CD4-positive, alpha-beta T cell (primary cell): ENCODE measurements at regions not wholly inside any gene's neighbourhood (a gene's known extent, or its start where the extent isn't known, plus 50 kb on each side); places are given as distances from the start of the nearest gene placed in this dataset.

Source experiments
- ATAC-seq: fragments of 200-7000 bp; cut with Tn5 transposase; one replicate; pipeline ENCODE4 v1.10.0; 2022; ENCODE audit warnings: mild to moderate bottlenecking; ENCODE audit not compliant: poor library complexity
- CTCF ChIA-PET: fragments of 350-600 bp; sonication (Branson Sonifier 250); formaldehyde crosslinking; loops from one replicate; lab custom pipeline; 2021; ENCODE audit warnings: antibody characterized with exemption, inconsistent platforms; lab: Charles Lee
- POLR2A ChIA-PET: fragments of 350-600 bp; sonication (Branson Sonifier 250); formaldehyde crosslinking; loops from one replicate; lab custom pipeline; 2021; ENCODE audit warnings: antibody characterized with exemption, inconsistent platforms; lab: Charles Lee
- DNase-seq, 14 experiments: peaks; one replicate each; pipeline ENCODE4 v3.0.0-alpha.2; 2013 to 2020; ENCODE audit warnings: mixed read lengths in 2 of 14
- H3K27ac ChIP-seq, 2 donors: one replicate each; pipeline versions ENCODE4 v1.5.1 to v1.7.0; 2013; ENCODE audit warnings: low read length in 2 of 2, low read depth in 1 of 2, mild to moderate bottlenecking in 1 of 2
- H3K27me3 ChIP-seq, 2 experiments: 1 replicate in 1 of 2; 2 replicates in 1 of 2; pipeline versions ENCODE4 v1.6.1 to v1.7.0; 2013; ENCODE audit warnings: low read length in 2 of 2, control low read depth in 1 of 2, mild to moderate bottlenecking in 1 of 2, moderate library complexity in 1 of 2; ENCODE audit not compliant: insufficient read depth in 2 of 2, control insufficient read depth in 1 of 2
- H3K36me3 ChIP-seq: one replicate; pipeline ENCODE4 v1.6.1; 2013; ENCODE audit warnings: low read length, control low read depth; ENCODE audit not compliant: insufficient read depth
- H3K4me1 ChIP-seq: one replicate; pipeline ENCODE4 v1.6.1; 2013; ENCODE audit warnings: low read length, control low read depth; ENCODE audit not compliant: insufficient read depth
- H3K4me3 ChIP-seq: one replicate; pipeline ENCODE4 v1.5.1; 2013; ENCODE audit warnings: mild to moderate bottlenecking, low read length, moderate library complexity
- H3K9me3 ChIP-seq, 2 experiments: 1 replicate in 1 of 2; 2 replicates in 1 of 2; pipeline versions ENCODE4 v1.6.1 to v1.7.0; 2013; ENCODE audit warnings: low read length in 2 of 2, mild to moderate bottlenecking in 2 of 2, control low read depth in 1 of 2, moderate library complexity in 1 of 2; ENCODE audit not compliant: control insufficient read depth in 1 of 2, insufficient read depth in 1 of 2
- H3K27ac Mint-ChIP-seq: one replicate; pipeline ENCODE4 v1.8.0; 2020; ENCODE audit warnings: mixed read lengths
- H3K27me3 Mint-ChIP-seq: one replicate; pipeline ENCODE4 v1.8.0; 2021; ENCODE audit warnings: mixed read lengths
- H3K36me3 Mint-ChIP-seq: one replicate; pipeline ENCODE4 v1.8.0; 2021; ENCODE audit warnings: low read depth, mixed read lengths
- H3K4me1 Mint-ChIP-seq: one replicate; pipeline ENCODE4 v1.8.0; 2021; ENCODE audit warnings: low read depth, mixed read lengths
- H3K4me3 Mint-ChIP-seq: one replicate; pipeline ENCODE4 v1.8.0; 2020; ENCODE audit warnings: mild to moderate bottlenecking, mixed read lengths
- H3K9me3 Mint-ChIP-seq: one replicate; pipeline ENCODE4 v1.8.0; 2020; ENCODE audit warnings: mixed read lengths
- CTCF ChIP-seq: fragments of 200-600 bp; IDR thresholded peaks from one replicate; pipeline ENCODE4 v1.8.0; 2022; ENCODE audit warnings: antibody characterized with exemption, mild to moderate bottlenecking
- intact Hi-C, 2 experiments: fragments of 100-400 bp; cut with DNase I in 1 of 2; cut with micrococcal nuclease in 1 of 2; formaldehyde crosslinking; loops; one replicate each; pipeline versions ENCODE4 v1.15.1 to v1.9.0; 2023 to 2025; cut with DNase I, micrococcal nuclease

GRCh38 chr12:107845226-107845979 is 70.9 kb downstream of the ASCL4 start:
- H3K4me1 Mint-ChIP-seq, result no peaks in the 10 kb centered on the region
- CTCF ChIA-PET, result no interaction called here
- peaks cover 73% of the 10 kb centered on the region for H3K27me3 Mint-ChIP-seq

DNA sequence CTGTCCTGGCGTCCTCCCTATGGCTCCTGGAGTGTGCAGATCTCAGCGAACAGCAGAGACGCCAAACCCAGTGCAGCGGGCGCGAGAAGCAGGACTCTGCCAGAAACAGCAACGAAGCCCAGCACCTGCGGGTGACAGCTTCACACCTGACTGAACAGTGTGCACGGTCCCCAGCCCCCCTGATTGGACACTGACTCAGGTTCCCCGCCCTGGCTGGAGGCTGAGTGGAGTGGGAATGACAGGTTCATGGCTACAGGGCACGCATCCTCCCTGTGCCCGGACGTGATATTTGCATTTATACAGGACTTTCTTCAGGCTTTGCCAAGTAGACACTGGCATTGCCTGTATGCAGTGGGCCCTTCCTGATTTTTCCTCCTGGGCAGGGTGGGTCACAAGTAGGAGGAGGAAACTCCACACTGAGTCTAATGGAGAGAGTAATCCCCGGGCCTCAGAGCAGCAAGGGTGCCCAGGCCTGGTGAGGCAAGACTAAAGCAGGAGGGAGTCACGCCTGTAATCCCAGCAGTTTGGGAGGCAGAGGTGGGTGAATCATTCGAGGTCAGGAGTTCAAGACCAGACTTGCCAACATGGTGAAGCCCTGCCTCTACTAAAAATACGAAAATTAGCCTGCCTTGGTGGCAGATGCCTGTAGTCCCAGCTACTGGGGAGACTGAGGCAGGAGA is 71.6 kb downstream of the ASCL4 start:
- peaks cover 69% of the 10 kb centered on the region for H3K27me3 Mint-ChIP-seq
- H3K27ac Mint-ChIP-seq, result no peak overlapping the region
- no peaks in the 10 kb centered on the region for H3K36me3 Mint-ChIP-seq
- TF ChIP-seq CTCF, result no peak
- Histone ChIP-seq H3K4me1 (peaks cover 3% of the 10 kb centered on the region), H3K9me3 (peaks cover 0 to 20% of the 10 kb centered on the region in 2 experiments), H3K36me3 (no peaks in the 10 kb centered on the region), H3K27ac (no peak overlapping the region), H3K4me3 (no peak overlapping the region), H3K27me3 (peaks cover 40 to 64% of the 10 kb centered on the region in 2 experiments)
- ChIA-PET CTCF (no interaction called here), POLR2A (no interaction called here)
- intact Hi-C loops, result no loop called here
- H3K4me3 Mint-ChIP-seq, result no peak overlapping the region
- no peak for DNase-seq
- H3K4me1 Mint-ChIP-seq, result no peaks in the 10 kb centered on the region
- no peaks in the 10 kb centered on the region for H3K9me3 Mint-ChIP-seq
- no peak for ATAC-seq

More at GRCh38 chr12:107845226-107845979, 70.9 kb downstream of the ASCL4 start:
- POLR2A ChIA-PET, result no interaction called here
- TF ChIP-seq CTCF, result no peak
- H3K4me1 ChIP-seq, result peaks cover 3% of the 10 kb centered on the region
- H3K9me3 ChIP-seq, result peaks cover 0 to 20% of the 10 kb centered on the region in 2 experiments
- H3K36me3 Mint-ChIP-seq, result no peaks in the 10 kb centered on the region
- intact Hi-C loops, result no loop called here
- H3K9me3 Mint-ChIP-seq, result no peaks in the 10 kb centered on the region
- H3K27ac Mint-ChIP-seq, result no peak overlapping the region
- ATAC-seq, result no peak
- no peaks in the 10 kb centered on the region for H3K36me3 ChIP-seq
- peaks cover 38 to 64% of the 10 kb centered on the region in 2 experiments for H3K27me3 ChIP-seq
- no peak overlapping the region for H3K4me3 Mint-ChIP-seq
- DNase-seq, result no peak
- H3K27ac ChIP-seq, result no peak overlapping the region
- no peak overlapping the region for H3K4me3 ChIP-seq

DNA sequence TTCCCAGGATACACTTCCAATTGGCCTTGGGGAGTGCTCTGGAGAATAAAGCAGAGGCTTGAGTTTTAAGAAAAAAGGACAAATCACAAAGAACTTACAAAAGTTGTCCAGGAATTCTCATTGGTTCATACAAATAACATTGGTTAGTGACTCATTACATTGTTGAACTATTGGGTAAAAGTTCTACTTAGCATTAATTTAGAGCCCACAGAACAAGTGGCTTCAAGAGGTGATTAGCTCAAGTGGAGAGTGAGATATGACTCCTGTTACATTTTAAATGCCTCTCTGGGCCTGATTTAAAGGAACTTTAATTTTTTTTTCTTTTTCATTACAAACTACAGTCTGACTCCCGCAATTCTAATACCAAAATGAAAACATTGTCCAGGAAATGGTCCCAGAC is 72.9 kb downstream of the ASCL4 start:
- Mint-ChIP-seq H3K27ac (no peak overlapping the region), H3K4me3 (no peak overlapping the region), H3K9me3 (no peaks in the 10 kb centered on the region), H3K36me3 (no peaks in the 10 kb centered on the region), H3K4me1 (no peaks in the 10 kb centered on the region), H3K27me3 (peaks cover 65% of the 10 kb centered on the region)
- no peaks in the 10 kb centered on the region for H3K36me3 ChIP-seq
- H3K27me3 ChIP-seq, result peaks cover 40 to 53% of the 10 kb centered on the region in 2 experiments
- no peak for ATAC-seq
- POLR2A ChIA-PET, result no interaction called here
- intact Hi-C loops, result no loop called here
- DNase-seq, result no peak
- H3K4me3 ChIP-seq, result no peak overlapping the region
- no peak for TF ChIP-seq CTCF
- CTCF ChIA-PET, result no interaction called here
- H3K9me3 ChIP-seq, result peaks cover 0 to 20% of the 10 kb centered on the region in 2 experiments
- H3K27ac ChIP-seq, result no peak overlapping the region
- peaks cover 3% of the 10 kb centered on the region for H3K4me1 ChIP-seq
